Uterus (tissue), 3 donors: ENCODE measurements at regions not wholly inside any gene's neighbourhood (a gene's known extent, or its start where the extent isn't known, plus 50 kb on each side); places are given as distances from the start of the nearest gene placed in this dataset.

Source experiments
- DNase-seq, 2 donors: peaks; one replicate each; pipeline ENCODE4 v3.0.0-alpha.2; 2019 to 2020
- H3K27ac ChIP-seq, 2 donors: fragments of 200-600 bp; sonication (generic); 1 replicate in 1 of 2; 2 replicates in 1 of 2; pipeline ENCODE4 v1.5.1; 2016 to 2018
- H3K27me3 ChIP-seq, 2 donors: fragments of 200-600 bp; sonication (generic); one replicate each; pipeline ENCODE4 v1.5.1; 2018 to 2019; ENCODE audit warnings: control low read depth in 1 of 2
- H3K36me3 ChIP-seq, 2 donors: fragments of 200-600 bp; sonication (generic); one replicate each; pipeline ENCODE4 v1.5.1; 2019; ENCODE audit warnings: control low read depth in 1 of 2
- H3K4me1 ChIP-seq, 2 donors: fragments of 200-600 bp; sonication (generic); one replicate each; pipeline ENCODE4 v1.5.1; 2018 to 2019; ENCODE audit warnings: control low read depth in 1 of 2
- H3K4me3 ChIP-seq, 2 donors: fragments of 200-600 bp; sonication (generic); 1 replicate in 1 of 2; 2 replicates in 1 of 2; pipeline ENCODE4 v1.5.1; 2018 to 2019; ENCODE audit warnings: mild to moderate bottlenecking in 1 of 2
- H3K9me3 ChIP-seq, 2 donors: fragments of 200-600 bp; sonication (generic); one replicate each; pipeline ENCODE4 v1.5.1; 2019; ENCODE audit warnings: control low read depth in 1 of 2
- POLR2A ChIP-seq, 2 donors: fragments of 450-650 bp; IDR thresholded peaks; one replicate each; pipeline ENCODE4 v1.6.1; 2016; ENCODE audit warnings: antibody characterized with exemption in 2 of 2, mild to moderate bottlenecking in 1 of 2, moderate library complexity in 1 of 2
- intact Hi-C: fragments of 100-400 bp; cut with DNase I; formaldehyde crosslinking; loops from one replicate; pipeline ENCODE4 v1.15.1; 2023; ENCODE audit warnings: low total_unique reads
- TF ChIP-seq, protein P1 (sequence below), 4 experiments: fragments of 200-600 bp in 2 of 4; fragments of 450-650 bp in 2 of 4; sonication (generic) in 2 of 4; IDR thresholded peaks; one replicate each; pipeline ENCODE4 v1.5.1; 2016 to 2019; ENCODE audit warnings: antibody characterized with exemption in 4 of 4, mild to moderate bottlenecking in 2 of 4, moderate library complexity in 1 of 4
- donor health status: DM: yes; HTN: yes; CAD: no.

DNA sequence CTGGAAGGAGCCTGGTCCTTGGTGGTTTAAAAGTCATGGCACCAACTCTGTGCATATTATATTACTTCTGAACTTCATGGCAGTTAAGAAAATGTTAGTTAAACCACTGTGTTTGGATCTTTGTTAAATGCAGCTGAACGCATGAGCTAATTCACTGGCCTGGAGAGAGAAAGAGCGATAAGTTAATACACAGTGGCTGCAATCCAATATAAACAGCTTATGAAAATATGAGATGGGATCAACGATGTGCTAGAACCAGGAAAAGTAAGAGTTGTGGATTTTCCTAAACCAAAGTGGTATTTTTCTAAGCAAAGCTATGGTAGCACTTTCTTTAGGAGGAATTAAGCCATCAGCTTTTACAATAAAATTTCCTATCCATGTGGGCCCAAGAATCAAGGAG, 326.7 kb downstream of the MTX2 start:
- intact Hi-C loops, result no loop called here
- DNase-seq, result no peak
- no peak for TF ChIP-seq POLR2A (IDR thresholded peaks at IDR 0.05)
- TF ChIP-seq, protein P1, sequence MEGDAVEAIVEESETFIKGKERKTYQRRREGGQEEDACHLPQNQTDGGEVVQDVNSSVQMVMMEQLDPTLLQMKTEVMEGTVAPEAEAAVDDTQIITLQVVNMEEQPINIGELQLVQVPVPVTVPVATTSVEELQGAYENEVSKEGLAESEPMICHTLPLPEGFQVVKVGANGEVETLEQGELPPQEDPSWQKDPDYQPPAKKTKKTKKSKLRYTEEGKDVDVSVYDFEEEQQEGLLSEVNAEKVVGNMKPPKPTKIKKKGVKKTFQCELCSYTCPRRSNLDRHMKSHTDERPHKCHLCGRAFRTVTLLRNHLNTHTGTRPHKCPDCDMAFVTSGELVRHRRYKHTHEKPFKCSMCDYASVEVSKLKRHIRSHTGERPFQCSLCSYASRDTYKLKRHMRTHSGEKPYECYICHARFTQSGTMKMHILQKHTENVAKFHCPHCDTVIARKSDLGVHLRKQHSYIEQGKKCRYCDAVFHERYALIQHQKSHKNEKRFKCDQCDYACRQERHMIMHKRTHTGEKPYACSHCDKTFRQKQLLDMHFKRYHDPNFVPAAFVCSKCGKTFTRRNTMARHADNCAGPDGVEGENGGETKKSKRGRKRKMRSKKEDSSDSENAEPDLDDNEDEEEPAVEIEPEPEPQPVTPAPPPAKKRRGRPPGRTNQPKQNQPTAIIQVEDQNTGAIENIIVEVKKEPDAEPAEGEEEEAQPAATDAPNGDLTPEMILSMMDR (IDR thresholded peaks at IDR 0.05), result no peak
- Histone ChIP-seq H3K36me3 (no peaks in the 10 kb centered on the region), H3K4me3 (no peak overlapping the region), H3K4me1 (no peaks in the 10 kb centered on the region), H3K9me3 (no peaks in the 10 kb centered on the region), H3K27me3 (no peaks in the 10 kb centered on the region), H3K27ac (no peak overlapping the region)

DNA sequence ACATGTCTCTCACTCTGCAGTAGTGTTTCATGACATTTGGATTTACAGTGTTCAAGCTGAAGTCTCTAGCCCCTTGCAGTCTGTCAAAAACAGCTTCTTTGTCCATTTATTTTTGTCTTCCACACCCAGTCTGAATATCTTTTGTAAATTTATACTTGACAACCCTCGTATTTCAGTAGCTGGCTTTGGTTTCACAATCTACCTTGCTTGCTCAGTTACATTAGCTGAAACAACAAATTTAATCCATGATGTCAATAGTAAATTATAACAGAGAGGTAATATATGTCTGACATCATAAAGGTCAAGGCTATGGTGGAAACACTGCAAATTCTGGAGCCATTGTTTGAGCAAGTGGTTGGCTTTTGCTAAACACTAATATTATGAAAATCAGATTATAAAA, 328.7 kb downstream of the MTX2 start:
- no peak overlapping the region for H3K4me3 ChIP-seq
- DNase-seq, result no peak
- H3K27me3 ChIP-seq, result no peaks in the 10 kb centered on the region
- intact Hi-C loops, result no loop called here
- no peaks in the 10 kb centered on the region for H3K4me1 ChIP-seq
- no peak for TF ChIP-seq POLR2A (IDR thresholded peaks at IDR 0.05)
- no peaks in the 10 kb centered on the region for H3K36me3 ChIP-seq
- no peak overlapping the region for H3K27ac ChIP-seq
- no peaks in the 10 kb centered on the region for H3K9me3 ChIP-seq

DNA sequence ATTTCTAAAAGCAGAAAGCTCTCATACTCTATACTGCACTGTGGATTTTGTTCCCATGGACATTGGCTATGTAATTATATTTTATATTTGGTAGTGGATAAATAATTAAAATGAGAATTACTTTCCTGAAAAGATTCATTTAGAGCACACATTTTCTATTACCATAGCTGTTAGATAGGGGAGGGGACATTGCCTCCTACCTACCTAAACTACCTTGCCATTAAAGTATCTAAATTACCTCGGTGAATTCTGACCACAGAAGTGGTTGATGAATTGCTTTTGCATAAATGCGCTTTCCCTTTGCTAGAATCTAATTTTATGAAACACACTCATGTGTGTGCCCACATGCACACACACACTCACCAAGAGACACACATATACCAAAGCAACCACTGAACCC, 329.1 kb downstream of the MTX2 start:
- TF ChIP-seq, protein P1 (IDR thresholded peaks at IDR 0.05), result no peak
- no peak for TF ChIP-seq POLR2A (IDR thresholded peaks at IDR 0.05)
- H3K36me3 ChIP-seq, result no peaks in the 10 kb centered on the region
- no peaks in the 10 kb centered on the region for H3K4me1 ChIP-seq
- H3K4me3 ChIP-seq, result no peak overlapping the region
- DNase-seq, result no peak
- H3K27ac ChIP-seq, result no peak overlapping the region
- H3K9me3 ChIP-seq, result no peaks in the 10 kb centered on the region
- H3K27me3 ChIP-seq, result no peaks in the 10 kb centered on the region
- intact Hi-C loops, result no loop called here

DNA sequence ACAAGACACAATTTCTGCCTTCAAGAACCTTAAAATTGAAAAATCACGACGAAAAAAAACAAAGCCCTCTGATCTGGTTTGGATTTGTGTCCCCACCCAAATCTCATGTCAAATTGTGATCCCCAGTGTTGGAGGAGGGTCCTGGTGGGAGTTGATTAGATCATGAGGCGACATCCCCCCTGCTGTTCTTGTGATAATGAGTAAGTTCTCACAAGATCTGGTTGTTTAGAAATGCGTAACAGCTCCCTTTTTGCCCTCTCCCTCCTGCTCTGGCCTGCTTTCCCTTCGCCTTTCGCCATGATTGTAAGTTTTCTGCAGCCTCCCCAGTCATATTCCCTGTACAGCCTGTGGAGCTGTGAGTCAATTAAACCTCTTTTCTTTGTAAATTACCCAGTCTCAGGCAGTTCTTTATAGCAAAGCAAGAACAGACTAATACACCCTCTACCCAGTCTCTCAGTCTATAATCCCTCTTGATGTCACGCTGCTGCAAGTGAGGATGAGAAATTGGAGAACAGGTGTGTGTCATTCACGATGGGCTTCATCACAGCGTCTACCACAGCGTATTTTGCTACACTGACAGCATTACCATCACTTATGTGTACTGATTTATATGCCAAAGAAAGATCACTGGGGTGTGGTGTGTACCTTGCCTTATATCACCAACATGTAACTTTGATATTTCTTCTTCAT, 330.7 kb downstream of the MTX2 start:
- TF ChIP-seq, protein P1 (IDR thresholded peaks at IDR 0.05), result no peak
- no peak for TF ChIP-seq POLR2A (IDR thresholded peaks at IDR 0.05)
- no peak for DNase-seq
- no peaks in the 10 kb centered on the region for H3K4me1 ChIP-seq
- H3K36me3 ChIP-seq, result no peaks in the 10 kb centered on the region
- no peak overlapping the region for H3K4me3 ChIP-seq
- H3K27ac ChIP-seq, result no peak overlapping the region
- no peaks in the 10 kb centered on the region for H3K9me3 ChIP-seq
- H3K27me3 ChIP-seq, result no peaks in the 10 kb centered on the region
- intact Hi-C loops, result no loop called here

DNA sequence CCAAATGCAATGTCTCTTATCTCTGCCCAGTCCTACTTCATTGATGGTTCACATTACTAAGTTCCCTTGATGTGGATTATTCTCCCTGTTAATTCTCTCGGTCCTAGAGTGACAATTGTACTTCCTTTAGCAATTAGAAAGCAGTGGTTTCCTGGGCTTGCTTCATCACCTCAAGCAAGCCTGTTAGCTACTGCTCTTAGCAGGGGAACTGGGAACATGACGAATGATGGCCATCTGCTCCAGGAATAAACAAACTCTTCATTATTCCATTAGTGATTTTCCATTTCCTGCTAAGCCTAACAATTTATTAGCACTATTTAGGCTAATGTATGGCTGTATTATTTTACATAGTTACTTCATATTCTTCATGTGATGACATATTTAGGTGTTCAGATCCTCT, 331.8 kb downstream of the MTX2 start:
- no peak for DNase-seq
- intact Hi-C loops, result no loop called here
- Histone ChIP-seq H3K27me3 (no peaks in the 10 kb centered on the region), H3K9me3 (no peaks in the 10 kb centered on the region), H3K27ac (no peak overlapping the region), H3K36me3 (no peaks in the 10 kb centered on the region), H3K4me3 (no peak overlapping the region), H3K4me1 (no peaks in the 10 kb centered on the region)
- TF ChIP-seq, protein P1 (IDR thresholded peaks at IDR 0.05), result no peak

DNA sequence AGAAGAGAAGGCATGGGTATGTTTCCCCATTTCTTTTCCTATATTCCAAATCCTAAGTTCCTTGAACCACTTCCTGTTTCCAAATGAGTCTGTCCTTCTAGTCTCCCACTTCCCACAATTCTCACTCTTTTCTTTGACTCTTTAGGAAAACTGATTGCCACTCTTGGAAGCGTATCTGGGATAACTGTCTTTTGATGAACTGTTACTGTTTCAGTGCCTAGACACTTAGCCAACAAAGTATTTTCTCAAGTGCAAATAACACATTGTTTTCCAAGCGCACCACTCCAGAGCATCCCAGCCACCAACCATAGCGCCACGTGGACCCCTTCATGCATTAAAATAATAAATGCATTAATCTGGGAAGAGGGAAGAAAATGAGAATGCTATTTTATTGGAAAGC, 342.8 kb downstream of the MTX2 start:
- Histone ChIP-seq H3K36me3 (no peaks in the 10 kb centered on the region), H3K27ac (no peak overlapping the region), H3K4me1 (no peaks in the 10 kb centered on the region), H3K4me3 (no peak overlapping the region), H3K9me3 (no peaks in the 10 kb centered on the region), H3K27me3 (no peaks in the 10 kb centered on the region)
- intact Hi-C loops, result no loop called here
- TF ChIP-seq, protein P1 (IDR thresholded peaks at IDR 0.05), result no peak
- no peak for TF ChIP-seq POLR2A (IDR thresholded peaks at IDR 0.05)
- no peak for DNase-seq
